HCT116 (cell line): ENCODE measurements at regions not wholly inside any gene's neighbourhood (a gene's known extent, or its start where the extent isn't known, plus 50 kb on each side); places are given as distances from the start of the nearest gene placed in this dataset.

Experiments
- EGR1 ChIP-seq: IDR thresholded peaks from 2 replicates; pipeline ENCODE4 v1.6.1; 2012; ENCODE audit warnings: low read depth
- EZH2 ChIP-seq: fragments of 200-600 bp; sonication (generic); IDR thresholded peaks from 2 replicates; pipeline ENCODE4 v1.6.1; 2017; ENCODE audit warnings: antibody characterized with exemption, mixed run types
- EZH2phosphoT487 ChIP-seq: fragments of 200-600 bp; IDR thresholded peaks from 2 replicates; pipeline ENCODE4 v1.6.1; 2018; ENCODE audit warnings: antibody characterized with exemption, borderline replicate concordance
- FOSL1 ChIP-seq: IDR thresholded peaks from 2 replicates; pipeline ENCODE4 v1.6.1; 2012; ENCODE audit warnings: low read depth
- POLR2A ChIP-seq: IDR thresholded peaks from 2 replicates; pipeline ENCODE4 v1.7.0; 2011; ENCODE audit warnings: borderline replicate concordance; ENCODE audit not compliant: insufficient read depth, insufficient read length; ENCODE audit errors: extremely low read depth
- POLR2AphosphoS5 ChIP-seq: IDR thresholded peaks from 2 replicates; pipeline ENCODE4 v1.6.1; 2011; ENCODE audit warnings: mild to moderate bottlenecking, low read depth, low read length, moderate library complexity
- ZNF274 ChIP-seq: fragments of 200-500 bp; sonication (Bioruptor generic); IDR thresholded peaks from 2 replicates; pipeline ENCODE4 v1.6.1; 2014; ENCODE audit warnings: mild to moderate bottlenecking, low read depth, low read length, inconsistent platforms
- TF ChIP-seq, protein P1 (sequence below), 3 experiments: fragments of 200-600 bp in 1 of 3; sonication (generic) in 1 of 3; IDR thresholded peaks in 2 of 3; conservative IDR thresholded peaks in 1 of 3; 2 replicates each; pipeline ENCODE4 v1.5.1; 2012 to 2017; ENCODE audit warnings: low read depth in 2 of 3, low read length in 2 of 3, antibody characterized with exemption in 1 of 3, borderline replicate concordance in 1 of 3, control low read depth in 1 of 3, mild to moderate bottlenecking in 1 of 3, mixed read lengths in 1 of 3, mixed run types in 1 of 3, moderate library complexity in 1 of 3; ENCODE audit not compliant: insufficient read depth in 1 of 3
- TF ChIP-seq, protein P2 (sequence below): IDR thresholded peaks from 2 replicates; pipeline ENCODE4 v1.6.1; 2012

DNA sequence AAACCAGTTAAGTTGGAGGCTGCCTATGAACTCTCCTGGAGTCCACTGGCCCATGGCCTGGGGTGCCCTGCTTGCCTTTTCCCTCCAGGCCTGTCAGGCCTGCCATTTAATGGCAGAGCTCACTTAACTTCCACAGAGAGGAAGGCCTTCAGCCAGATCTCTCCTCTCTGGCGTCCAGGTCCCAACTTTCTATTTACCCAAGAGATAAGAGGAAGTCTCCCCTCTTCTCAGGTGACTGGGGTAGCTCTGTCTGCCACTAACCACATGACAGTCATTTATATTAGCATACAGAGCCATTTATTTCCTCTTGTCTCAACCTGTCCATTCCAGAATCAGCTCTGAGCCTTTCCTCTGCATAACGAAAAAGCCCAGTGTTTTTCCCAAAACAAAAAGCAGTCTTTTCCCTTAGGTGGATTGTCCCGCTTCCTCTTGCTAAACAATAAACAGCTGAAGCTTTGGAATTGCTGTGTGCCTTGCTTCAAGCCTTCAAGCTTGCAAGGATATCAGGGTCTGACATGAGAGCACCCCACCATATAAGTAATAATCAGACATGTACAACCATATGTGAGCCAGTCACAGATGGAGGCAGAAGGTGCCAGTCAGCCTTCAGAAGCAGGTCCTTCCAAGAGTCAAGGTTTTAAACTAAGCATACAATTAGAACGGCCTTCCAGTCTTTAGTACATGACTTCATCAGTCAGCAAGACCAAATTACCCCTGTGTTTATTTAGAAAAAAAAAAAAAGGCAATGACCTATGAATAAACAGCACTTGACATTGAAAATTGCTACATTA, 50.0 kb upstream of the CALM2 start:
- TF ChIP-seq EZH2 (no peak), POLR2A (no peak), EGR1 (no peak), POLR2AphosphoS5 (no peak), ZNF274 (no peak), EZH2phosphoT487 (no peak), FOSL1 (no peak)
- TF ChIP-seq, protein P1, sequence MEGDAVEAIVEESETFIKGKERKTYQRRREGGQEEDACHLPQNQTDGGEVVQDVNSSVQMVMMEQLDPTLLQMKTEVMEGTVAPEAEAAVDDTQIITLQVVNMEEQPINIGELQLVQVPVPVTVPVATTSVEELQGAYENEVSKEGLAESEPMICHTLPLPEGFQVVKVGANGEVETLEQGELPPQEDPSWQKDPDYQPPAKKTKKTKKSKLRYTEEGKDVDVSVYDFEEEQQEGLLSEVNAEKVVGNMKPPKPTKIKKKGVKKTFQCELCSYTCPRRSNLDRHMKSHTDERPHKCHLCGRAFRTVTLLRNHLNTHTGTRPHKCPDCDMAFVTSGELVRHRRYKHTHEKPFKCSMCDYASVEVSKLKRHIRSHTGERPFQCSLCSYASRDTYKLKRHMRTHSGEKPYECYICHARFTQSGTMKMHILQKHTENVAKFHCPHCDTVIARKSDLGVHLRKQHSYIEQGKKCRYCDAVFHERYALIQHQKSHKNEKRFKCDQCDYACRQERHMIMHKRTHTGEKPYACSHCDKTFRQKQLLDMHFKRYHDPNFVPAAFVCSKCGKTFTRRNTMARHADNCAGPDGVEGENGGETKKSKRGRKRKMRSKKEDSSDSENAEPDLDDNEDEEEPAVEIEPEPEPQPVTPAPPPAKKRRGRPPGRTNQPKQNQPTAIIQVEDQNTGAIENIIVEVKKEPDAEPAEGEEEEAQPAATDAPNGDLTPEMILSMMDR (IDR thresholded peaks at IDR 0.05 in 2 of 3, conservative IDR thresholded peaks at IDR 0.05 in 1 of 3; ENCODE audit: borderline replicate concordance in 1 of 3, insufficient read depth in 1 of 3, low read depth in 2 of 3, low read length in 2 of 3): no peak
- TF ChIP-seq, protein P2, sequence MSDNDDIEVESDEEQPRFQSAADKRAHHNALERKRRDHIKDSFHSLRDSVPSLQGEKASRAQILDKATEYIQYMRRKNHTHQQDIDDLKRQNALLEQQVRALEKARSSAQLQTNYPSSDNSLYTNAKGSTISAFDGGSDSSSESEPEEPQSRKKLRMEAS: no peak
